OCI-LY3 (cell line): ENCODE measurements at regions not wholly inside any gene's neighbourhood (a gene's known extent, or its start where the extent isn't known, plus 50 kb on each side); places are given as distances from the start of the nearest gene placed in this dataset.

Experiments
- EZH2phosphoT487 ChIP-seq: fragments of 200-600 bp; shearing (Covaris generic); IDR thresholded peaks from 2 replicates; pipeline ENCODE4 v1.6.1; 2018; ENCODE audit warnings: antibody characterized with exemption, mixed run types, low read depth
- TF ChIP-seq, protein P1 (sequence below): fragments of 200-600, 300-600 bp; sonication (generic); IDR thresholded peaks from 2 replicates; pipeline ENCODE4 v1.5.1; 2014; ENCODE audit warnings: antibody characterized with exemption, low read length, low read depth

DNA sequence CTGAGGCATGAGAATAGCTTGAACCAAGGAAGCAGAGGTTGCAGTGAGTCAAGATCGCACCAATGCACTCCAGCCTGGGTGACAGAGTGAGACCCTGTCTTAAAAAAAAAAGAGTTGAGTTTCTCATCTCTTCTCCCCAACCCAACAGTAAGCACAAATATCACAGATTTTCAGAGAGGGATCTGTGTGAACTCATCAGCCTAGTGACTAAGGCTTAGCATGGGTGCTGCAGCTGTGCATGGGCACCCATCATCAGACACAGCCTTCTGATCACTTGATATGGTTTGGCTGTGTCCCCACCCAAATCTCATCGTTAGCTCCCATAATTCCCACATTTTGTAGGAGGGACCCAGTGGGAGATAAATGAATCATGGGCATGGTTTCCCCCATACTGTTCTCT is 298.9 kb downstream of the PCNX1 start:
- TF ChIP-seq, protein P1, sequence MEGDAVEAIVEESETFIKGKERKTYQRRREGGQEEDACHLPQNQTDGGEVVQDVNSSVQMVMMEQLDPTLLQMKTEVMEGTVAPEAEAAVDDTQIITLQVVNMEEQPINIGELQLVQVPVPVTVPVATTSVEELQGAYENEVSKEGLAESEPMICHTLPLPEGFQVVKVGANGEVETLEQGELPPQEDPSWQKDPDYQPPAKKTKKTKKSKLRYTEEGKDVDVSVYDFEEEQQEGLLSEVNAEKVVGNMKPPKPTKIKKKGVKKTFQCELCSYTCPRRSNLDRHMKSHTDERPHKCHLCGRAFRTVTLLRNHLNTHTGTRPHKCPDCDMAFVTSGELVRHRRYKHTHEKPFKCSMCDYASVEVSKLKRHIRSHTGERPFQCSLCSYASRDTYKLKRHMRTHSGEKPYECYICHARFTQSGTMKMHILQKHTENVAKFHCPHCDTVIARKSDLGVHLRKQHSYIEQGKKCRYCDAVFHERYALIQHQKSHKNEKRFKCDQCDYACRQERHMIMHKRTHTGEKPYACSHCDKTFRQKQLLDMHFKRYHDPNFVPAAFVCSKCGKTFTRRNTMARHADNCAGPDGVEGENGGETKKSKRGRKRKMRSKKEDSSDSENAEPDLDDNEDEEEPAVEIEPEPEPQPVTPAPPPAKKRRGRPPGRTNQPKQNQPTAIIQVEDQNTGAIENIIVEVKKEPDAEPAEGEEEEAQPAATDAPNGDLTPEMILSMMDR = no peak
- TF ChIP-seq EZH2phosphoT487 = no peak
